A549 (cell line): ENCODE measurements at regions not wholly inside any gene's neighbourhood (a gene's known extent, or its start where the extent isn't known, plus 50 kb on each side); places are given as distances from the start of the nearest gene placed in this dataset.
A peak's percentile ranks its signal among the peaks of the same experiment; 100 is the strongest.

ENCODE experiments used
- ATAC-seq, 2 experiments: fragments of 200-7000 bp in 1 of 2; fragments of >200 bp in 1 of 2; cut with Nextera tagmentation in 1 of 2; cut with Tn5 transposase in 1 of 2; 3 replicates each; pipeline versions ENCODE4 v1.8.0 to v1.9.1; 2018 to 2020; ENCODE audit warnings: mild to moderate bottlenecking in 1 of 2, moderate library complexity in 1 of 2
- CTCF ChIA-PET: fragments of 300-600 bp; sonication (Branson Sonifier 250); formaldehyde crosslinking; extraction: SDS; loops from one replicate; lab custom pipeline; 2021; ENCODE audit warnings: antibody characterized with exemption, inconsistent platforms; lab: Yijun Ruan, JAX
- POLR2A ChIA-PET: fragments of 350-600 bp; formaldehyde crosslinking; extraction: SDS; loops from one replicate; lab custom pipeline; 2021; ENCODE audit warnings: antibody characterized with exemption, inconsistent platforms; lab: Yijun Ruan, JAX
- DNase-seq, 2 experiments: peaks; one replicate each; pipeline versions ENCODE4 v3.0.0 to v3.0.0-alpha.2; 2011 to 2016; ENCODE audit warnings: low read depth in 1 of 2, low spot score in 1 of 2
- FAIRE-seq: peaks from 2 replicates; lab custom pipeline; 2011; peaks lifted over from hg19 to GRCh38; lab: Jason Lieb, UNC
- H3K27ac ChIP-seq, 2 experiments: fragments of >200 bp; sonication (Bioruptor Twin); formaldehyde crosslinking; 3 replicates each; pipeline ENCODE4 v1.5.1; 2016 to 2017
- H3K4me1 ChIP-seq: fragments of >200 bp; sonication (Bioruptor Twin); formaldehyde crosslinking; 3 replicates; pipeline ENCODE4 v1.6.1; 2016
- H3K4me2 ChIP-seq: fragments of >200 bp; sonication (Bioruptor Twin); formaldehyde crosslinking; 3 replicates; pipeline ENCODE4 v1.6.1; 2016
- H3K4me3 ChIP-seq: fragments of >200 bp; sonication (Bioruptor Twin); formaldehyde crosslinking; 3 replicates; pipeline ENCODE4 v1.5.1; 2016
- H3K9me3 ChIP-seq: fragments of >200 bp; sonication (Bioruptor Twin); formaldehyde crosslinking; 3 replicates; pipeline ENCODE4 v1.6.1; 2016
- BCL3 ChIP-seq: fragments of >200 bp; sonication (Bioruptor Twin); formaldehyde crosslinking; IDR thresholded peaks from 3 replicates; pipeline ENCODE4 v1.6.1; 2016
- CBX2 ChIP-seq: fragments of 200-600 bp; sonication (generic); IDR thresholded peaks from 2 replicates; pipeline ENCODE4 v1.6.1; 2016; ENCODE audit warnings: low read depth, mild to moderate bottlenecking, borderline replicate concordance
- CEBPB ChIP-seq, 2 experiments: fragments of >200 bp in 1 of 2; sonication (Bioruptor Twin) in 1 of 2; formaldehyde crosslinking in 1 of 2; IDR thresholded peaks; 2 replicates each; pipeline ENCODE4 v1.6.1; 2012 to 2016
- CHD2 ChIP-seq: fragments of 150-350 bp; IDR thresholded peaks from 2 replicates; pipeline ENCODE4 v1.6.1; 2014; ENCODE audit warnings: low read length; ENCODE audit not compliant: partially characterized antibody
- CTCF ChIP-seq: fragments of >200 bp; sonication (Bioruptor Twin); formaldehyde crosslinking; IDR thresholded peaks from 3 replicates; pipeline ENCODE4 v1.5.1; 2016
- ELK1 ChIP-seq: fragments of 150-350 bp; IDR thresholded peaks from 2 replicates; pipeline ENCODE4 v1.6.1; 2014; ENCODE audit warnings: low read depth, mild to moderate bottlenecking, low read length
- FOSB ChIP-seq: fragments of 250-450 bp; sonication (Bioruptor Pico); IDR thresholded peaks from 2 replicates; pipeline ENCODE4 v1.5.0; 2020; ENCODE audit warnings: mild to moderate bottlenecking, moderate library complexity
- FOXS1 ChIP-seq: fragments of 250-450 bp; sonication (Bioruptor Pico); IDR thresholded peaks from 2 replicates; pipeline ENCODE4 v1.5.0; 2020; ENCODE audit warnings: mild to moderate bottlenecking, moderate library complexity
- HOXA7 ChIP-seq: fragments of 250-450 bp; sonication (Bioruptor Pico); IDR thresholded peaks from 2 replicates; pipeline ENCODE4 v1.5.0; 2020; ENCODE audit warnings: mild to moderate bottlenecking, moderate library complexity
- HOXB13 ChIP-seq: fragments of 250-450 bp; sonication (Bioruptor Pico); IDR thresholded peaks from 2 replicates; pipeline ENCODE4 v1.5.0; 2020; ENCODE audit warnings: low read depth, mild to moderate bottlenecking, moderate library complexity
- HOXB5 ChIP-seq: fragments of 250-450 bp; sonication (Bioruptor Pico); IDR thresholded peaks from 2 replicates; pipeline ENCODE4 v1.5.0; 2020; ENCODE audit warnings: mild to moderate bottlenecking, moderate library complexity
- KDM1A ChIP-seq: fragments of 200-600 bp; sonication (generic); IDR thresholded peaks from 2 replicates; pipeline ENCODE4 v1.6.1; 2016; ENCODE audit warnings: low read depth, mild to moderate bottlenecking
- KDM5A ChIP-seq: fragments of 200-600 bp; sonication (generic); IDR thresholded peaks from 2 replicates; pipeline ENCODE4 v1.6.1; 2016; ENCODE audit warnings: antibody characterized with exemption, mild to moderate bottlenecking
- MAFK ChIP-seq: fragments of 450-650 bp; IDR thresholded peaks from 2 replicates; pipeline ENCODE4 v1.6.1; 2014; ENCODE audit not compliant: partially characterized antibody
- MAX ChIP-seq: IDR thresholded peaks from 2 replicates; pipeline ENCODE4 v1.6.1; 2012
- NFE2L2 ChIP-seq: fragments of 150-350 bp; conservative IDR thresholded peaks from 2 replicates; pipeline ENCODE4 v1.6.1; 2014; ENCODE audit warnings: low read length
- NR3C1 ChIP-seq: fragments of >200 bp; sonication (Bioruptor Twin); formaldehyde crosslinking; IDR thresholded peaks from 3 replicates; pipeline ENCODE4 v1.6.1; 2017
- PBX3 ChIP-seq: IDR thresholded peaks from 2 replicates; pipeline ENCODE4 v1.6.1; 2012
- RFX5 ChIP-seq: fragments of 450-650 bp; IDR thresholded peaks from 2 replicates; pipeline ENCODE4 v1.7.1; 2014; ENCODE audit warnings: antibody characterized with exemption, mild to moderate bottlenecking, moderate library complexity
- TFCP2L1 ChIP-seq: fragments of 250-450 bp; sonication (Bioruptor Pico); IDR thresholded peaks from 2 replicates; pipeline ENCODE4 v1.5.0; 2021; ENCODE audit warnings: mild to moderate bottlenecking
- TP53 ChIP-seq: fragments of 250-450 bp; sonication (Bioruptor Pico); IDR thresholded peaks from 2 replicates; pipeline ENCODE4 v1.5.0; 2021; ENCODE audit warnings: mild to moderate bottlenecking, moderate library complexity
- WGBS: methylation state at CpG from one replicate; pipeline ENCODE4 v1.1.6; 2017; ENCODE audit errors: missing lambda C conversion rate; 5-methylcytosine and 5-hydroxymethylcytosine counted together
- TF ChIP-seq, protein P1 (sequence below): fragments of >200 bp; sonication (Bioruptor Twin); formaldehyde crosslinking; IDR thresholded peaks from 2 replicates; pipeline ENCODE4 v1.6.1; 2016

DNA sequence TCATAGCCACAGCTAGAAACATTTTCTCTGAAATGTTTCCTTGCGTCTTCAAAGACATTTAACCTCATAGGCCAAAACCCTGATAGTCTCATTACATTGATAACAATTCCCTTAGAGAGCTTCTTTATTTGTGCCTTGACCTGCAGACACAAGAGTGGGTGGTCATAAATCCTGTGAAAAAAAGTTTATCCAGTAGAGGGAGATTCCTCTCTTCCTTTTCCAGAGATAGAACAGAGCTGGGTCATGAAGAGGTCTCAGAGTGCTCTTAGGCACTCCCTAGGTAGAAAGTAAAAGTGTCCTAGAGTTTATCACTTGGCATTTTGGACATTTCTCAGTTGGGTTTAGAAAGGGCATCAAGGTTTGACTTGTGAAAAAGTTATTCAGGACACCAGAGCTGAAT lies 426.1 kb downstream of the NUF2 start:
- H3K27ac ChIP-seq = no peak overlapping the region
- 3% methylated on average over 1 of the region's 1 CpG for WGBS
- ChIA-PET POLR2A (no interaction called here), CTCF (no interaction called here)
- no peak overlapping the region for H3K4me3 ChIP-seq
- ATAC-seq (no peak), FAIRE-seq (no peak), DNase-seq (no peak)
- H3K9me3 ChIP-seq = 0 out of 3 replicates have a peak, but pooled peaks cover 4% of the 10 kb centered on the region
- no peaks in the 10 kb centered on the region for H3K4me1 ChIP-seq
- H3K4me2 ChIP-seq = no peak overlapping the region
- TF ChIP-seq CBX2 (no peak), HOXA7 (no peak), BCL3 (no peak), PBX3 (no peak), RFX5 (no peak), HOXB13 (CRISPR knock-in tag) (no peak), KDM1A (no peak), MAX (no peak), NR3C1 (no peak), TP53 (CRISPR knock-in tag) (no peak), CEBPB (IDR thresholded peaks at IDR 0.05) (no peak), NFE2L2 (no peak)

DNA sequence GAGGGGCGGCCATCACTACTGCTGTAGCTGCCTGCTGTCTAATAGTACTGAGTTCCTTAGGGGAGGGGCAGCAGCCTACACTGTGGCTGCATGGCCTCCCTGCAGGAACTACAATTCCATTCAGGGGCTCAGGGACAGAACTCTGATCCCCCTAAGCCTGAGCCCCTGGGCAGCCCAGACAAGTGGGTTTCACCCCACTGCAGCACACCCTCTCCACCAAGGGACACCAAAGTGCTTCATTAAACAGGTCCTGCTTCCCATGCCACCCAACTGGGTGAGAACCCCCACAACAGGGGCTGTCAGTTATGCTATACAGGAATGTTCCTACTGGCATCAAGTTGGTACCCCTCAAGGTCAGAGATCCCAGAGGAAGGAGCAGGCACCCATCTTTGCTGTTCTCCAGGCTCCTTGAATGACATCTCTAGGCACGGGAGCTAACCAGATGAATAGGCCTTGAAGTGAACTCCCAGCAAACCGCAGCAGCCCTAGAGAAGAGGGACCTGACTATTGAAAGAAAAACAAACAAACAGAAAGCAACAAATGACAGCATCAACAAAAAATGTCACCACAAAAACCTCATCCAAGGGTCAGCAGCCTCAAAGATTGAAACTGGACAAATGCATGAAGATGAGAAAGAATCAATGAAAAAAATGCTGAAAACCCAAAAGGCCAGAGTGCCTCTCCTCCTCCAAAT lies 437.4 kb downstream of the NUF2 start:
- CTCF ChIA-PET = no interaction called here
- FAIRE-seq = no peak
- 3% methylated on average over 2 of the region's 3 CpGs for WGBS

GRCh38 chr1:163761898-163762297 lies 440.1 kb downstream of the NUF2 start:
- no peak overlapping the region for H3K27ac ChIP-seq
- no peak for ATAC-seq
- H3K4me1 ChIP-seq = no peaks in the 10 kb centered on the region
- H3K9me3 ChIP-seq = no peaks in the 10 kb centered on the region
- POLR2A ChIA-PET = no interaction called here
- CTCF ChIA-PET = no interaction called here
- H3K4me3 ChIP-seq = no peak overlapping the region
- DNase-seq = no peak
- WGBS = 0% methylated on average over 3 of the region's 3 CpGs
- no peak for FAIRE-seq
- TF ChIP-seq FOXS1 (CRISPR knock-in tag) (no peak), MAFK (peak; percentile 91)
- no peak overlapping the region for H3K4me2 ChIP-seq

More for the DNA sequence above, 437.4 kb downstream of the NUF2 start:
- Histone ChIP-seq H3K4me1 (no peaks in the 10 kb centered on the region), H3K4me2 (no peak overlapping the region)
- no peak for TF ChIP-seq TFCP2L1 (CRISPR knock-in tag)
- TF ChIP-seq, all 56 proteins: peak for 0
- H3K27ac ChIP-seq = no peak overlapping the region
- POLR2A ChIA-PET = no interaction called here
- no peaks in the 10 kb centered on the region for H3K9me3 ChIP-seq
- H3K4me3 ChIP-seq = no peak overlapping the region
- DNase-seq (no peak), ATAC-seq (no peak)

DNA sequence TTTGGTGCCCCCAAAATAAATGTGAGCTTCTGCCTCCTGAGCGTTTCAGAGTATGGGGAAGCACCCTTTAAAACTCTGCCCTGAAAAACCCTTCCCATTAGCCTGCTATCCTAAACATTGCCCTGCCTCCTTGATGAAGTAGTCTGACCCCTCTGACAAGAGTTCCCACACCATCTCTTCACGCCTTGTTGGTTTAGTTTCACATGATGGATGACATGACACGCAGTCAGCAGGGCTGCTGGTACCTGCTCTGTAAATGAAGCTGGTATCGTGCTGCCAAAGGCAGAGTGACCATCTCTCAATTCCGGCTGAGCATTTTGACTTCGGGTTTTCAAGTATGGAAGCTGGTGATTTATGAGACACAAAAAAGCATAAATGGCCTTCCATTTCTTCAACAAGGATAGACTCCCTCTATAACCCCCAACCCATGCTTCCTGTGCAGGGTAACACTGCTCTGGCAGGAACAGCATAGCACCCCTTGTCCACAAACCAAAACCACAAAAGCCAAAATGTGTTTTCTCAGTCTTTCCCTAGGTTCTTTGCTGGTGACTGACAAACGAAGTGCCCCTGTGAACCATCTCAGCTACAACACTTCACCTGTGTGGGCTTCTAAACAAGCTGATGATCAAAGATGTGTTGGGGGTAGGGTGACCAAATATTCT lies 444.6 kb downstream of the NUF2 start:
- H3K4me3 ChIP-seq = no peak overlapping the region
- ATAC-seq (no peak), DNase-seq (no peak), FAIRE-seq (no peak)
- no peak overlapping the region for H3K27ac ChIP-seq
- H3K4me1 ChIP-seq = no peaks in the 10 kb centered on the region
- no peak for TF ChIP-seq FOSB (CRISPR knock-in tag)
- no peak for TF ChIP-seq FOXS1 (CRISPR knock-in tag)
- no peak for TF ChIP-seq CTCF
- no peak for TF ChIP-seq KDM5A
- TF ChIP-seq, protein P1, sequence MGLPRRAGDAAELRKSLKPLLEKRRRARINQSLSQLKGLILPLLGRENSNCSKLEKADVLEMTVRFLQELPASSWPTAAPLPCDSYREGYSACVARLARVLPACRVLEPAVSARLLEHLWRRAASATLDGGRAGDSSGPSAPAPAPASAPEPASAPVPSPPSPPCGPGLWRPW = no peak
- no peak for TF ChIP-seq CHD2
- TF ChIP-seq HOXB5 (CRISPR knock-in tag) = no peak
- no peak for TF ChIP-seq ELK1
- H3K9me3 ChIP-seq = no peaks in the 10 kb centered on the region
- no peak overlapping the region for H3K4me2 ChIP-seq
- WGBS = 17% methylated on average over 7 of the region's 7 CpGs
- ChIA-PET POLR2A (no interaction called here), CTCF (no interaction called here)
